GM13977 (cell line): ENCODE measurements at regions not wholly inside any gene's neighbourhood (a gene's known extent, or its start where the extent isn't known, plus 50 kb on each side); places are given as distances from the start of the nearest gene placed in this dataset.

Experiments used
- DNase-seq: peaks from one replicate; pipeline ENCODE4 v3.0.0; 2012; ENCODE audit warnings: low spot score
- CTCF ChIP-seq: IDR thresholded peaks from 2 replicates; pipeline ENCODE4 v1.5.1; 2012; ENCODE audit warnings: mild to moderate bottlenecking, control low read depth; ENCODE audit not compliant: insufficient read depth; ENCODE audit errors: extremely low read depth, missing control alignments
- in situ Hi-C: fragments of 300-500 bp; cut with MboI; formaldehyde crosslinking; loops from one replicate; pipeline ENCODE4 v1.12.0; 2022; ENCODE audit warnings: low sequenced_read_pairs, low pct_unique_long_range_greater_than_20kb, mixed read lengths, inconsistent platforms; ENCODE audit not compliant: unreplicated experiment

DNA sequence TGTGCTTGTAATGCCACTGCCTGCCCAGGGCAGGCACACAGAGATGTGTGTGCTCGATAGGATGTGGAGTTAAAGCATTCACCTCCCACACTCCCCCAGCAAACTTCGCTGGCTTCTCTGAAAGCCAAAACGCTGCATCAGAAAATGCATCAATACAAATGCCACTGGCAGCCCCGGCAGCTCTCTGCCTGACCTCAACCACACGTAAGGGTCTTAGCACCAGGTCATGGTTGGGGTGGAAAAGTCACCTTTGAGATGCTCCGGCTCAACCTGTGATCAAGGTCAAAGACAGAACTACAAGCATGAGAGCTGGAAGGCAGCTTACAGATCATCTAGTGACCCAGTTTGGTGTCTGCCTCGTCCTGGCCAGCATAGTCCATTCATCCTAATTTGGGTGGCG lies 114.4 kb upstream of the NANOS1 start:
- in situ Hi-C loops = no loop called here
- TF ChIP-seq CTCF = no peak

DNA sequence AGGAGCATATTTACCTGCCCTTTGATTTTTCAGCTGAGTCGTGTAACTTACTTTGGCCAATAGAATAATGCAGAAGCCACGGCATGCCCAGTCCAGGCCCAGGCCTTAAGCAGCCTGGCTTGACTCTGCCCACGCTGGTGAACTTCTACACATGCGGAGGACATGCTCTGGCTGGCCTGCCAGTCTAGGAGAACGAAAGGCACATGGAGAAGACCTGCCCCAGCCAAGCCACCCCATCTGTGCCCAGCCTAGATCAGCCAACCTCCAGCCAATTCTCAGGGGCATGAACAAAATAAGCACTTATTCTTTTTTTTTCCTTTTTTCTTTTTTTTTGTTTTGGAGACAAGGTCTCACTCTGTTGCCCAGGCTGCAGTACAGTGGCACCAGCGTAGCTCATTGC lies 112.7 kb upstream of the NANOS1 start:
- TF ChIP-seq CTCF = no peak
- DNase-seq = no peak
- in situ Hi-C loops = no loop called here

More for the DNA sequence above, 114.4 kb upstream of the NANOS1 start:
- no peak for DNase-seq

- no peak for DNase-seq
- TF ChIP-seq CTCF = no peak
- in situ Hi-C loops = no loop called here
Observed at GRCh38 chr10:118917701-118918100, 111.8 kb upstream of the NANOS1 start.

GRCh38 chr10:118918116-118918515 lies 111.4 kb upstream of the NANOS1 start:
- no peak for DNase-seq
- in situ Hi-C loops = no loop called here
- no peak for TF ChIP-seq CTCF

GRCh38 chr10:118918587-118918986 lies 110.9 kb upstream of the NANOS1 start:
- no peak for DNase-seq
- in situ Hi-C loops = no loop called here
- TF ChIP-seq CTCF = no peak

- no peak for DNase-seq
- in situ Hi-C loops = no loop called here
- TF ChIP-seq CTCF = no peak
Observed at GRCh38 chr10:118920206-118920605, 109.3 kb upstream of the NANOS1 start.

- in situ Hi-C loops = no loop called here
- no peak for TF ChIP-seq CTCF
- DNase-seq = no peak
Observed at GRCh38 chr10:118922226-118922625, 107.3 kb upstream of the NANOS1 start.
